GM23338 (cell line): ENCODE measurements at regions not wholly inside any gene's neighbourhood (a gene's known extent, or its start where the extent isn't known, plus 50 kb on each side); places are given as distances from the start of the nearest gene placed in this dataset.

Source experiments
- CREB1 ChIP-seq: fragments of 250-450 bp; sonication (Bioruptor Pico); IDR thresholded peaks from 2 replicates; pipeline ENCODE4 v1.5.0; 2020; ENCODE audit warnings: low read depth, mild to moderate bottlenecking, moderate library complexity
- CTCF ChIP-seq, 2 experiments: fragments of 200-600 bp in 1 of 2; sonication (generic) in 1 of 2; conservative IDR thresholded peaks; 2 replicates each; pipeline versions ENCODE4 v1.5.1 to v1.6.1; 2016 to 2017; ENCODE audit warnings: antibody characterized with exemption in 2 of 2, low read depth in 2 of 2, mild to moderate bottlenecking in 2 of 2, moderate library complexity in 1 of 2
- EZH2 ChIP-seq: fragments of 200-600 bp; sonication (generic); IDR thresholded peaks from one replicate; pipeline ENCODE4 v1.8.0; 2017; ENCODE audit warnings: antibody characterized with exemption, mild to moderate bottlenecking, low read depth; ENCODE audit not compliant: unreplicated experiment
- EZH2phosphoT487 ChIP-seq: fragments of 200-600 bp; sonication (generic); IDR thresholded peaks from one replicate; pipeline ENCODE4 v1.8.1; 2018; ENCODE audit warnings: antibody characterized with exemption; ENCODE audit not compliant: unreplicated experiment
- JUNB ChIP-seq: IDR thresholded peaks from one replicate; pipeline ENCODE4 v1.6.1; 2016; ENCODE audit warnings: antibody characterized with exemption; ENCODE audit not compliant: unreplicated experiment
- POLR2AphosphoS5 ChIP-seq: IDR thresholded peaks from 2 replicates; pipeline ENCODE4 v1.6.1; 2016; ENCODE audit warnings: antibody characterized with exemption, low read depth
- STAT1 ChIP-seq: IDR thresholded peaks from one replicate; pipeline ENCODE4 v1.6.1; 2016; ENCODE audit warnings: antibody characterized with exemption; ENCODE audit not compliant: unreplicated experiment
- TF ChIP-seq, protein P1 (sequence below): fragments of 250-450 bp; sonication (Bioruptor Pico); IDR thresholded peaks from 2 replicates; pipeline ENCODE4 v1.5.0; 2020; ENCODE audit warnings: mild to moderate bottlenecking, moderate library complexity
- TF ChIP-seq, protein P2 (sequence below): IDR thresholded peaks from 2 replicates; pipeline ENCODE4 v1.6.1; 2016; ENCODE audit warnings: antibody characterized with exemption

DNA sequence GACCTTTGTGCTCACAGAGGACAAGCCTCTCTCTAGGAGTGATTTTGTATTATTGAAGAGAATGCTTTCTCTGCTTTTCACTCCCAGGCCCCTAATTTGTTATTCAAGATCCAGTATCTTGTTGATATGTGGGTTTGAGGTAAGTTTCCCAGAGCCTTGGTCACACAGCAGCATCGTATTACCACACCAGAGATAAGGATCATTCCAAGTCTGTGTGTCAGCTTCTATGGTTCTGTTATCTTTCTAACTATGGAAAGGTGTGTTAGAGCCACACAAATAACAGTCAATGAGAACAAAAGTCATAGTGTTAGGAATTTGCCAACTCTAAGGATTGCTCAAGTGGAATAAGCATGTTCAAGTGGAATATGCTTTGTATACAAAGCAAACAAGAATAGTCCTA, 1208.3 kb downstream of the GATA3 start (continued):
- TF ChIP-seq, protein P1, sequence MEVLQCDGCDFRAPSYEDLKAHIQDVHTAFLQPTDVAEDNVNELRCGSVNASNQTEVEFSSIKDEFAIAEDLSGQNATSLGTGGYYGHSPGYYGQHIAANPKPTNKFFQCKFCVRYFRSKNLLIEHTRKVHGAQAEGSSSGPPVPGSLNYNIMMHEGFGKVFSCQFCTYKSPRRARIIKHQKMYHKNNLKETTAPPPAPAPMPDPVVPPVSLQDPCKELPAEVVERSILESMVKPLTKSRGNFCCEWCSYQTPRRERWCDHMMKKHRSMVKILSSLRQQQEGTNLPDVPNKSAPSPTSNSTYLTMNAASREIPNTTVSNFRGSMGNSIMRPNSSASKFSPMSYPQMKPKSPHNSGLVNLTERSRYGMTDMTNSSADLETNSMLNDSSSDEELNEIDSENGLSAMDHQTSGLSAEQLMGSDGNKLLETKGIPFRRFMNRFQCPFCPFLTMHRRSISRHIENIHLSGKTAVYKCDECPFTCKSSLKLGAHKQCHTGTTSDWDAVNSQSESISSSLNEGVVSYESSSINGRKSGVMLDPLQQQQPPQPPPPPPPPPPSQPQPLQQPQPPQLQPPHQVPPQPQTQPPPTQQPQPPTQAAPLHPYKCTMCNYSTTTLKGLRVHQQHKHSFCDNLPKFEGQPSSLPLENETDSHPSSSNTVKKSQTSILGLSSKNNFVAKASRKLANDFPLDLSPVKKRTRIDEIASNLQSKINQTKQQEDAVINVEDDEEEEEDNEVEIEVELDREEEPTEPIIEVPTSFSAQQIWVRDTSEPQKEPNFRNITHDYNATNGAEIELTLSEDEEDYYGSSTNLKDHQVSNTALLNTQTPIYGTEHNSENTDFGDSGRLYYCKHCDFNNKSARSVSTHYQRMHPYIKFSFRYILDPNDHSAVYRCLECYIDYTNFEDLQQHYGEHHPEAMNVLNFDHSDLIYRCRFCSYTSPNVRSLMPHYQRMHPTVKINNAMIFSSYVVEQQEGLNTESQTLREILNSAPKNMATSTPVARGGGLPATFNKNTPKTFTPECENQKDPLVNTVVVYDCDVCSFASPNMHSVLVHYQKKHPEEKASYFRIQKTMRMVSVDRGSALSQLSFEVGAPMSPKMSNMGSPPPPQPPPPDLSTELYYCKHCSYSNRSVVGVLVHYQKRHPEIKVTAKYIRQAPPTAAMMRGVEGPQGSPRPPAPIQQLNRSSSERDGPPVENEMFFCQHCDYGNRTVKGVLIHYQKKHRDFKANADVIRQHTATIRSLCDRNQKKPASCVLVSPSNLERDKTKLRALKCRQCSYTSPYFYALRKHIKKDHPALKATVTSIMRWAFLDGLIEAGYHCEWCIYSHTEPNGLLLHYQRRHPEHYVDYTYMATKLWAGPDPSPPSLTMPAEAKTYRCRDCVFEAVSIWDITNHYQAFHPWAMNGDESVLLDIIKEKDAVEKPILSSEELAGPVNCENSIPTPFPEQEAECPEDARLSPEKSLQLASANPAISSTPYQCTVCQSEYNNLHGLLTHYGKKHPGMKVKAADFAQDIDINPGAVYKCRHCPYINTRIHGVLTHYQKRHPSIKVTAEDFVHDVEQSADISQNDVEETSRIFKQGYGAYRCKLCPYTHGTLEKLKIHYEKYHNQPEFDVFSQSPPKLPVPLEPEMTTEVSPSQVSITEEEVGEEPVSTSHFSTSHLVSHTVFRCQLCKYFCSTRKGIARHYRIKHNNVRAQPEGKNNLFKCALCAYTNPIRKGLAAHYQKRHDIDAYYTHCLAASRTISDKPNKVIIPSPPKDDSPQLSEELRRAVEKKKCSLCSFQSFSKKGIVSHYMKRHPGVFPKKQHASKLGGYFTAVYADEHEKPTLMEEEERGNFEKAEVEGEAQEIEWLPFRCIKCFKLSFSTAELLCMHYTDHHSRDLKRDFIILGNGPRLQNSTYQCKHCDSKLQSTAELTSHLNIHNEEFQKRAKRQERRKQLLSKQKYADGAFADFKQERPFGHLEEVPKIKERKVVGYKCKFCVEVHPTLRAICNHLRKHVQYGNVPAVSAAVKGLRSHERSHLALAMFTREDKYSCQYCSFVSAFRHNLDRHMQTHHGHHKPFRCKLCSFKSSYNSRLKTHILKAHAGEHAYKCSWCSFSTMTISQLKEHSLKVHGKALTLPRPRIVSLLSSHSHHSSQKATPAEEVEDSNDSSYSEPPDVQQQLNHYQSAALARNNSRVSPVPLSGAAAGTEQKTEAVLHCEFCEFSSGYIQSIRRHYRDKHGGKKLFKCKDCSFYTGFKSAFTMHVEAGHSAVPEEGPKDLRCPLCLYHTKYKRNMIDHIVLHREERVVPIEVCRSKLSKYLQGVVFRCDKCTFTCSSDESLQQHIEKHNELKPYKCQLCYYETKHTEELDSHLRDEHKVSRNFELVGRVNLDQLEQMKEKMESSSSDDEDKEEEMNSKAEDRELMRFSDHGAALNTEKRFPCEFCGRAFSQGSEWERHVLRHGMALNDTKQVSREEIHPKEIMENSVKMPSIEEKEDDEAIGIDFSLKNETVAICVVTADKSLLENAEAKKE (CRISPR knock-in tag), result no peak
- no peak for TF ChIP-seq CTCF (conservative IDR thresholded peaks at IDR 0.05; ENCODE audit: low read depth in 2 of 2)
- no peak for TF ChIP-seq EZH2phosphoT487
- TF ChIP-seq CREB1, result no peak
- TF ChIP-seq POLR2AphosphoS5, result no peak
- TF ChIP-seq STAT1, result no peak
- no peak for TF ChIP-seq EZH2
- TF ChIP-seq, protein P2, sequence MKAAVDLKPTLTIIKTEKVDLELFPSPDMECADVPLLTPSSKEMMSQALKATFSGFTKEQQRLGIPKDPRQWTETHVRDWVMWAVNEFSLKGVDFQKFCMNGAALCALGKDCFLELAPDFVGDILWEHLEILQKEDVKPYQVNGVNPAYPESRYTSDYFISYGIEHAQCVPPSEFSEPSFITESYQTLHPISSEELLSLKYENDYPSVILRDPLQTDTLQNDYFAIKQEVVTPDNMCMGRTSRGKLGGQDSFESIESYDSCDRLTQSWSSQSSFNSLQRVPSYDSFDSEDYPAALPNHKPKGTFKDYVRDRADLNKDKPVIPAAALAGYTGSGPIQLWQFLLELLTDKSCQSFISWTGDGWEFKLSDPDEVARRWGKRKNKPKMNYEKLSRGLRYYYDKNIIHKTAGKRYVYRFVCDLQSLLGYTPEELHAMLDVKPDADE, result no peak
- TF ChIP-seq JUNB, result no peak
